Peyer's patch (tissue), 4 donors: ENCODE measurements at regions not wholly inside any gene's neighbourhood (a gene's known extent, or its start where the extent isn't known, plus 50 kb on each side); places are given as distances from the start of the nearest gene placed in this dataset.

Source experiments
- CTCF ChIP-seq, 6 experiments: fragments of 450-650 bp in 4 of 6; fragments of 200-600 bp in 2 of 6; sonication (generic) in 1 of 6; IDR thresholded peaks; one replicate each; pipeline ENCODE4 v1.5.1; 2017 to 2019; ENCODE audit warnings: antibody characterized with exemption in 6 of 6, mild to moderate bottlenecking in 3 of 6, moderate library complexity in 1 of 6
- POLR2A ChIP-seq, 2 donors: fragments of 450-650 bp; IDR thresholded peaks; one replicate each; pipeline ENCODE4 v1.5.1; 2017; ENCODE audit warnings: antibody characterized with exemption in 2 of 2, mild to moderate bottlenecking in 2 of 2, moderate library complexity in 2 of 2

- TF ChIP-seq CTCF (IDR thresholded peaks at IDR 0.05) = no peak
- no peak for TF ChIP-seq POLR2A (IDR thresholded peaks at IDR 0.05)
Observed at GRCh38 chr1:58981392-58981791, 197.5 kb upstream of the JUN start.
